NOMO-1 treated with dmso at 0.1 percent for 144 hours (cell line): ENCODE measurements at regions not wholly inside any gene's neighbourhood (a gene's known extent, or its start where the extent isn't known, plus 50 kb on each side); places are given as distances from the start of the nearest gene placed in this dataset.

Source experiments
- DNase-seq: peaks from one replicate; lab custom pipeline; 2025; ENCODE audit not compliant: unreplicated experiment; lab: John Stamatoyannopoulos, UW

DNA sequence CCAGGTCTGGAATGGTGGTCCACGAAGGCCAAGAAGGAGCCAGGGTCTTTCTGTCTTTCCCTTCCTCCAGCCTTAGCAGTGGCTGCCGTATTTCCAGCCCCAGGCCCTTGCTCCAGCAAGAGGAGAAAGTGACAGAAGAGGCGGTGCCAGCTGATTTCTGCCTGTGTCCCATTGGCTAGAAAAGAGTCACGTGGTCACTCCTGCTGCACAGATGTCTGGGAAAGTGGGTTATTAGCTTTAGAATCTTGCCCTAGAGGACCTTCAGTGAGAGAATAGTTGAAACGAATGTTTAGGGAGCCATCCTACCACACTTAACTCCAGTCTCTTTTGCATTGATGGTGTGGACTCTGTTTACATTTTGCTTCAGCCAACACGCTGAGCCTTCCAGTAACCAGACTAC, 99.3 kb upstream of the BCOR start:
- DNase-seq = no peak

GRCh38 chrX:40195368-40195767, 97.6 kb upstream of the BCOR start:
- DNase-seq = no peak

DNA sequence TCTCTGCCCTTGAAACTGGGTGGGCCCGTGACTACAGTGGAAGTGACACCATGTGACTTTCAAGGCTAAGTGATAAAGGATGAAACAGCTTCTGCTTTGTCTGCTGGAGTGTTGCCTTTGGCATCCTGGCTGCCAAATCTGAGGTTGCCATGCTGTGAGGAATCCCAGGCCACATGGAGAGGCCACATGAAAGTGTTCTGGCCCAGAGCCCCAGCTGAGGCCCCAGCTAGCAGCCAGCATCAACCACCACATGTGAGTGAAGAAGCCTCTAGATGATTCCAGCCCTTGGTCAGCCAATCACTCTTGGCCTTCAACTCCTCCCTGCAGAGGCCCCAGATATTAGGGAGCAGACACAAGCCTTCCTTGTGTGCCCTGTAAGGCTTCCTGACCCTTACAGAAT, 94.4 kb upstream of the BCOR start:
- no peak for DNase-seq

DNA sequence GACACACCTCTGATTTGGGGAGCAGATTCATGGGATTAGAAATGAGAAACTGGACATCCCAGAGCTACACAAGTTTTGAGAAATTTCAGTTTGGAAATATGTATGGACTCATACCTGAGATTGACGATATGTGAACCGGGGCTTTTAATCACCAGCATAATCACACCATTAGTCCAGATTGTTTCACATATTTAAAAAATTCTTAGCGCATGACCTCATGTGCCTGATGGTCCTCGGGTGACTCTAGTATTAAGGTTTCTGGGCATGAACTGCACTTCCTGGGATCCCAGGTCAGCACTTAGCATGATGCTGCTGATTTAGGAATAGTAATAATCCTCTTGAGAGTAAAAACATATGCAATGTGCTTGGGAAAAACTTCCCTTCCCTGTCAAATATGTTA, 91.9 kb upstream of the BCOR start:
- DNase-seq = no peak

DNA sequence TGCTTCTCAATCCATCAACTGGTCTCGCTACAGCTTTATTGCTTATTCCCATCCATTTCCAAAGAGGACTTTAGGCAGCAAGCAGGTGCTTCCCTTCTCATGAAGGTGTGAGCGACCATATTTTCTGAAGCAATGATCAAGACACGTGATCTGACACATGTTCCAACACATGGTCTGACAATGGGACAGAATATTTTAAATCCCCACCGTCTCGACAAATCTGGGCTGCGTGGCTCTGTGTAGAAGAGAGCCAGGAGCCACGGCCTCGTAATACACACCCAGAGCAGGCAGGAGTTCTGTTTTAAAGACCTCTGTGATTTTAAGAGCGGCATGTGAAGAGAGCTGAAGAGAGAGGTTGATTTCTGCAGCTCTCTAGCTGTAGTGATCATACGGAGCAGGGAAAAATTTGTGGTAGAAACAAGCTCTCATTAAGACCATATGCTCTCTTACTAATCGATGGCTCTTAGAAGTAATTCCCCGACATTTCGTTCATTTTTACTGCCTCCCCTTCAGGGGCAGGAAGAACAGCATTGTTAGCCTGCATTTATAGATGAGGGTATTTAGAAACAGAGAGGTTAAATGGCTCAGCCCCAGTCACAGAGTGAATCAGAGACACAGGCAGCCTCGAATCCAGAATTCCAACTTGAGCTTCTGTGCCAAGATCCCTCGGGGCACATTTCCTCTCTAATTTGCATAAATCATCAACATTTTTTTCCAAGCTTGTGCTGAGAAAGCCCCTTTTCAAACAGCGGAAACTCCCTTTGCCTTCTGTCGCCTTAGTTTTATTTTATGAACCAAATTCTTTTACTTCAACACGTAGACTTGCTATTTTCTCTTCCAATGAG, 91.0 kb upstream of the BCOR start:
- DNase-seq = no peak

DNA sequence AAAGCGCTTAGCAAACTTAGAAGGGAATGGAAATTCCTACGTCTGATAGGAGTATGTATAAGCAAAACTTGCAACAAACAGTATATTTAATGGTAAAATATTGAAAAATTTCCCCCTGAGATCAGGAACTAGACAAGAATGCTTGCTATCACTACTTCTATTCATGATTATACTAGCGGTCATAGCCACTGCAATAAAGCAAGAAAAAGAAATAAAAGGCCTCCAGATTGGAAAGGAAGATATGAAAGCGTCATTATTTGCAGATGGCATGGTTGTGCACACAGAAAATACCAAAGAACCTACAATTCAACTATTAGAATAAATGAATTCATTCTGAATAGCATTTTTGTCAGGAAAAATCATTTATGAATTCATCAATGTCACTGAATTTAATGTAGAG, 87.2 kb upstream of the BCOR start:
- no peak for DNase-seq

GRCh38 chrX:40182615-40183014, 84.9 kb upstream of the BCOR start:
- no peak for DNase-seq

DNA sequence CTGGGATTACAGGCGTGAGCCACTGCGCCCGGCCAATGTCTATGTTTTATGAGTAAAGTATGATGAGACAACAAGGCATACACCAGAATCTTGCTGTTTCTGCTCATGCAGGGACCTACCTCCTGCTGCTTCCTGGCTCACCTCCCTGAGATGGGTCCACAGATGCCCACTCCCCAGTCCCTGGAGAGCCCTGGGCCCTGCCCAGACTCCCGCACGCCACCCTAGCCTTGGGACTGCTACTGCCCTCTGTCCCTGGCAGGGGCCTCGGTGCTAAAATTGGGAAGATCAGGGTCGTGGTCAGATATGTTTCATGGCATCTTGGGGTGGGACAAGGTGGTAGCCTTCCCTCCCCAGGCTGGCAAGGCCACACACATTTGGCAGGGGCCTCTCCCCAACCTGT, 84.3 kb upstream of the BCOR start:
- DNase-seq = no peak

DNA sequence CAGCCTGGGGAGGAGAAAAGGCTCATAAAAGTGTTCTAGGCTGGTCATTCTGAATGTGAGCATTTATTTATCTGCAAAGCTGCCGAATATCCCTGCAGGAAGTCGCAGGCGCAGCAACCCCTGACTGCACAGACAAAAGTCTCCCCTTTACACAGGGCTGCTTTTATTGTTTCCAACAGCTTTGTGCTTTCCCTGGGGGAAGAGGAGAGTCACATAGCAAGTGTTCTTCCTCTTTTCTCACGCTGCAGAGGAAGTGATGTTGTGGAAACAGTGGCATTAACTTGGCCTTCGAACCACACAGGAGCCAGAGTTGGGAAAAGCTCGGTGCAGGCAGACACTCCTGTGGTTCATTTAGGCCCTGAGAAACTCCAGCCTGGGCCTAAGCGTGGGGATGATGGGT, 81.5 kb upstream of the BCOR start:
- DNase-seq = no peak

GRCh38 chrX:40177942-40178715, 80.4 kb upstream of the BCOR start:
- DNase-seq = no peak

DNA sequence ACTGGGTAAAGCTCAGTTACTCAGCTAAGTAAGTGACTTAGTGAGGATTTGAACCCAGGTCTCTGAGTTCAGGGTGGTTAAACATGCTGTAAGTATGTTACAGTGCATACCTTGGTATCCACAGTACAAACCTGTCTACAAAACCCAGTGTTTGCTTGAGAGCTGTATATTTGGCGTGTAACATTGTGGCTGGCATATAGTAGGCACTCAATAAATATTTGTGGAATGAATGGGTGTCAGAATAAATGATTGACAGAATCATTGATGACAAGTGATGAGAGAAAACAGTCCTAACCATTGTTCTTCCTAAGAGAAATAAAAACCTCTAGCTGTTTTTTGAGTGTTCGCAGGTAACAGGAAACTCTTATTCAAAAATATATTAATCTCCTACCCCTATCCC, 79.7 kb upstream of the BCOR start:
- DNase-seq = no peak

DNA sequence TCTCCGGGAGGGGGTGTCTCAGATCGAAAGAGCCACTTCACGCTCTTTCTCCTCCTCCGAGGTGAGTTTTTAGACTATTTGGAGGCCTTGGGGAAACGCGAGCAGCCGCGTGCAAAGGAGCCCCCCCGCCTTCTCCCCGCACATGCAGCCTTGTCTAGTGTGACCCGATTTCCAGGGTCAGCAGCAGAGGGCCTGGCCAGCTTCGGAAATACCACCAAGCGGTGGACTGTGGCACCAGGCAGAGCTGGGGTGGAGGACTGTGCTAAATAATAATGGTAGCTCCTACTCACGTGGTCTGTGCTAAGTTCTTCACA, 79.3 kb upstream of the BCOR start:
- DNase-seq = no peak

GRCh38 chrX:40176351-40177116, 78.8 kb upstream of the BCOR start:
- peak; percentile 21 for DNase-seq

DNA sequence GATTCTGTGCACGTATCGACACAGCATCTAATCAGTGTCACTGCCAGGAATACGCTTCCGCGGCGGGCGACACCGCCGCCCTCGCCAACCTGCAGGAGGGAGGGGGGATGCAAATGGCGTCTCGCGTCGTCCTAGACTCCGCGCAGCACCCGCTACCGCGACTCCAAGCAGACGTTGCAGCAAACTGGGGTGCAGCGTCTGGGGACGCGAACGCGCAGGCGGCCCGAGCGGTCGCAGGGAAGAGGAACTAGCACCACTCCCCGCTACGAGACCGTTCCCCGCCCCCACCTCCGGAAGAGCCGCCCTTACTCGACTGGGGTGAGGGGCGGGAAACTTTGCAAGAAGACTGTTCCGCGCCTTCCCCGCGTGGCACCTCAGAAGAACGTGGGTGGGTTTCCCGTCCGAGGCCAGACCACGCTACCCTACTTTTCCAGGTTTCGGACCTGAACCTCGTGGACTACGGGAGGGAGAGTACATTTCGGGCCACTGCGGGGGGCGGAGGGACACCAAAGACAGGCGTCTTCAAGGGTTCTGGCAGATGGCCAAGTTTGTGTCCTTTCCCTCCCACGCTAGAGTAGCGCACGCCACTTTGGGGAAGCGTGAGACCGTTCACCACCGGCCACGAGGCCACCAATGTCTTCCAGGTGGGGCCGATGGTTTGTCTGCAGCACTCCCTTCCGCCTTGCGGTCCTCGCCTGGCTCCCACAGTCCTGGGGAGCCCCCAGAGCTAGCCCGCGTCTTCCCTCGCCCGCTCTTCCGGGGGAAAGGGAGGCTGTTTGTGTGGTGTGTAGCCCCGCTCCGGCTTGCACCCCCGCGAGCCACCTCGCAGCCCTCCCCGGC, 78.0 kb upstream of the BCOR start:
- peak; percentile 49 for DNase-seq

DNA sequence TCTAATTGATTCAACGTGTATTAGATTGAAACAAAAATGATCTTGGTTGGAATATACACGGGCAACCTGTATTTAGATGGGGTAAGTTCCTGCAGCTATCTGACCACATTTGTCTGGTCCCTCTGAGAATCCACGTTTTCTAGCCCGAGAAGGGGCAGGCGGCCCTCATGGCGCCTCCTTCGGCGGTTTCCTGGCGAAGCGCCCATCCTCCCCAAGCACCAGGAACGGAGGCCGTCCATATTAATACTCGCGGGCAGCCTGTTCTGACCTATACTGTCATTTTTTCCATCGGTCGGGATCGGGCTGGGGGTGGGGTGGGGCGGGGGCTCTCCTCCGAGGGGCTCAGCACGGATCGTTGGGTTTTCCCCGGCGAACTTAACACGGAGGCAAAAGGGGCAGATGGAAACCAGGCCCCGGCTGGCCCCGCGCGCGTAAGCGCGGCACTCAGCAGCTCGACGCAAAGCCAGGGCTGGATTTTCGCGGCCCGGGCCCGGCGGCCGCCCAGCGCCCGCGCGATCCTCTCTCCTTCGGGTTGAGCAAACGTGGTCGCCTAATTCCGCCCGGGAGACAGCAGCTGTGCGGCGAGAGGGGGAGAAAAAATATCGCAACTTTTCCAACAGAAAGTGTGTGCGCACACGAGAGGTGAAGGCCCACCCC, 77.2 kb upstream of the BCOR start:
- DNase-seq = no peak

DNA sequence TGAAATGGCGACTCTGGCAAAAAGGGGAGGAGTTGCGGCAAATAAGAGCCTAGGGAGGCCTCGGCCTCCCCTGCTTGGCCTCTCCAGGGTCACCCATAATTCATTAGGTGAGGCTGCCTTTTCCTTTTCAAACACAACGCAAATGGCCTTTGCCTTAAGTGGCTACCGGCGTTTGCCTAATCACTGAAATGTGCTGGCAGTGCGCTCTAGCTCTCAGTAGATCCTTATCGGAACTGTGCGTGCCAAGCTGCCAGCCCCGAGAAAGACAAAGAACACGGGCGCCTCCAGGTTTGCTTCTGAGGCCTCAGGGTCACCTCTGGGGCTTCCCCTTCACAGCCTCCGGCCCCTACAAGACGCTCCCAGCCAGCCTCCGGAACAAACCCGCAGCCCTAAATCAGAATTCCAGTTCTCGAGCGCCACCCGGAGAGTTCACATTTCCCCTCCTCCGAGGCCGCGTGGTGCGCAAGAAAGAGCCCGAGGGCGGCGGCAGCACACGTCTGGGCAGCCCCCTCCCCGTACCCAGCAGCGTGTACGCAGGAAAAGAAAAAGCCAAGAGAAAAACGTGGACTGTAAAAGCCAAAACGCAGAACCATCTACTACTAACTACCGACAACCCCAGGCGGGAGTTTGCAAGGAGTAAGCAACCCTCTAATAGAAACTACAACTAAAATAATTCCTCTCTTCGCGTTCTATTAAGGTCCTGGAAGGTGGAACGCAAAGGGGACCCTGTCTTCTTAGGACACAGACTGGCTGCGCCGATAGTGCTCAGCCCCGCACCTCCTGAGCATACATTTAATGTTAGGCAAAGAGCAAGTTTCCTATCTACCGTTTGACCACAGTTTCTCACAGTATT, 76.5 kb upstream of the BCOR start:
- peak; percentile 24 for DNase-seq

- DNase-seq = no peak
These were observed 75.6 kb upstream of the BCOR start for GRCh38 chrX:40173143-40174000.

GRCh38 chrX:40172401-40173142, 74.8 kb upstream of the BCOR start:
- no peak for DNase-seq
